ENCODE measurements at regions not wholly inside any gene's neighbourhood (a gene's known extent, or its start where the extent isn't known, plus 50 kb on each side); places are given as distances from the start of the nearest gene placed in this dataset.

DNA sequence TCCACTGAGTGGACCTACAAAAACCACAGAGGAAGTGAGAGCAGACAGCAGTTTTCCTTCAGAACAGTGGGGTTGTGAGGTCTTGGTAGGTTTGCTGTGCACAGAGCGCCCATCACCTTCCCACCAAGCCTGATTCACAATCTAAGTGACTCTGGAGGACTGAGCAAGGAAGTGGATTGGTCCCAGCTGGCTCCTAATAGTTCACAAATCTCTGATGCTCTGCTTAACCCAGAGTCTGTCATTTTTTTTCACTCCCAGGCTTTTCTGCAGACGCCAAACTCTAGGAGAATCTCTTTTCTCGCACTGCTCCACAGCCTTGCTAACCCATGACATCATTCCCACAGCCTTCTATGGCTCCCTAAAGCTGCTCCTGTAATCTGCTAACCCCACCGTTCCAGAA is 280.4 kb downstream of the C1D start:
- DNase-seq (ENCODE audit: low read depth, low spot score) = no peak
- Histone ChIP-seq H3K36me3 (ENCODE audit: control insufficient read depth in 2 of 2, extremely low read depth in 1 of 2, insufficient read depth in 2 of 2, low read length in 2 of 2) (no peaks in the 10 kb centered on the region), H3K27me3 (ENCODE audit: control insufficient read depth in 2 of 2, insufficient read depth in 2 of 2, low read length in 2 of 2) (no peaks in the 10 kb centered on the region), H3K9me3 (replicated peaks; ENCODE audit: control insufficient read depth, insufficient read depth, low read length) (no peaks in the 10 kb centered on the region), H4K20me1 (replicated peaks; ENCODE audit: control insufficient read depth, extremely low read depth, insufficient read depth, low read length) (no peaks in the 10 kb centered on the region), H3K4me2 (ENCODE audit: insufficient read depth, low read length) (no peak overlapping the region), H2AFZ (ENCODE audit: low read depth, low read length) (no peak overlapping the region), H3K4me3 (replicated peaks in 1 of 3; ENCODE audit: insufficient read depth in 1 of 3, low read depth in 1 of 3, low read length in 3 of 3) (no peak overlapping the region), H3K27ac (ENCODE audit: insufficient read depth, low read depth, low read length) (no peak overlapping the region), H3K9me1 (replicated peaks; ENCODE audit: control insufficient read depth, extremely low read depth, insufficient read depth, low read length) (no peaks in the 10 kb centered on the region), H3K9ac (replicated peaks; ENCODE audit: extremely low read depth, insufficient read depth, low read length) (no peak overlapping the region), H3K4me1 (ENCODE audit: control insufficient read depth, extremely low read depth, insufficient read depth, low read length) (no peaks in the 10 kb centered on the region), H3K79me2 (ENCODE audit: control insufficient read depth, insufficient read depth, low read length) (no peaks in the 10 kb centered on the region)
- BruUV-seq (replicated peaks) = no TSS peak
- POLR2A ChIA-PET = no interaction called here
- CTCF ChIA-PET = interaction anchor here (1.1 to 1.8 kb wide), 3 partner anchors 8 to 21 kb away, joined by 4 to 6 read pairs (median 4); no protein-coding TSS in a partner anchor
- dilution Hi-C loops (cut with MboI; ENCODE audit: extremely low pct_ligation_motif_present, low sequenced_read_pairs) = no loop called here
- intact Hi-C loops (cut with micrococcal nuclease) = no loop called here
- no peak for FAIRE-seq
- TF ChIP-seq GATA2 (IDR thresholded peaks at IDR 0.05; ENCODE audit: insufficient read depth, insufficient read length, low read depth, low read length) (no peak), POLR2A (IDR thresholded peaks at IDR 0.05; ENCODE audit: low read depth, low read length) (no peak), JUN (IDR thresholded peaks at IDR 0.05; ENCODE audit: borderline replicate concordance, insufficient read depth, insufficient read length, low read depth) (no peak), FOS (IDR thresholded peaks at IDR 0.05; ENCODE audit: borderline replicate concordance, insufficient read depth, low read length) (no peak)
- TF ChIP-seq, protein P1, sequence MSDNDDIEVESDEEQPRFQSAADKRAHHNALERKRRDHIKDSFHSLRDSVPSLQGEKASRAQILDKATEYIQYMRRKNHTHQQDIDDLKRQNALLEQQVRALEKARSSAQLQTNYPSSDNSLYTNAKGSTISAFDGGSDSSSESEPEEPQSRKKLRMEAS (IDR thresholded peaks at IDR 0.05; ENCODE audit: insufficient read depth, insufficient read length) = no peak

GRCh38 chr2:67783026-67783425 is 279.8 kb downstream of the C1D start:
- BruUV-seq (replicated peaks) = no TSS peak
- CTCF ChIA-PET = interaction anchor here (1.8 kb wide), 1 partner anchor 22 kb away, joined by 6 read pairs; no protein-coding TSS in a partner anchor
- no peaks in the 10 kb centered on the region for H3K27me3 ChIP-seq (ENCODE audit: control insufficient read depth in 2 of 2, insufficient read depth in 2 of 2, low read length in 2 of 2)

More at GRCh38 chr2:67783026-67783425, 279.8 kb downstream of the C1D start:
- Histone ChIP-seq H2AFZ (ENCODE audit: low read depth, low read length) (no peak overlapping the region), H3K79me2 (ENCODE audit: control insufficient read depth, insufficient read depth, low read length) (no peaks in the 10 kb centered on the region), H3K27ac (ENCODE audit: insufficient read depth, low read depth, low read length) (no peak overlapping the region), H3K4me1 (ENCODE audit: control insufficient read depth, extremely low read depth, insufficient read depth, low read length) (no peaks in the 10 kb centered on the region), H3K9me1 (replicated peaks; ENCODE audit: control insufficient read depth, extremely low read depth, insufficient read depth, low read length) (no peaks in the 10 kb centered on the region), H3K36me3 (ENCODE audit: control insufficient read depth in 2 of 2, extremely low read depth in 1 of 2, insufficient read depth in 2 of 2, low read length in 2 of 2) (no peaks in the 10 kb centered on the region), H3K9ac (replicated peaks; ENCODE audit: extremely low read depth, insufficient read depth, low read length) (no peak overlapping the region), H3K4me3 (replicated peaks in 1 of 3; ENCODE audit: insufficient read depth in 1 of 3, low read depth in 1 of 3, low read length in 3 of 3) (no peak overlapping the region), H3K9me3 (replicated peaks; ENCODE audit: control insufficient read depth, insufficient read depth, low read length) (no peaks in the 10 kb centered on the region), H3K4me2 (ENCODE audit: insufficient read depth, low read length) (no peak overlapping the region), H4K20me1 (replicated peaks; ENCODE audit: control insufficient read depth, extremely low read depth, insufficient read depth, low read length) (no peaks in the 10 kb centered on the region)
- intact Hi-C loops (cut with micrococcal nuclease) = no loop called here
- FAIRE-seq (no peak), DNase-seq (ENCODE audit: low read depth, low spot score) (no peak)
- TF ChIP-seq, protein P2, sequence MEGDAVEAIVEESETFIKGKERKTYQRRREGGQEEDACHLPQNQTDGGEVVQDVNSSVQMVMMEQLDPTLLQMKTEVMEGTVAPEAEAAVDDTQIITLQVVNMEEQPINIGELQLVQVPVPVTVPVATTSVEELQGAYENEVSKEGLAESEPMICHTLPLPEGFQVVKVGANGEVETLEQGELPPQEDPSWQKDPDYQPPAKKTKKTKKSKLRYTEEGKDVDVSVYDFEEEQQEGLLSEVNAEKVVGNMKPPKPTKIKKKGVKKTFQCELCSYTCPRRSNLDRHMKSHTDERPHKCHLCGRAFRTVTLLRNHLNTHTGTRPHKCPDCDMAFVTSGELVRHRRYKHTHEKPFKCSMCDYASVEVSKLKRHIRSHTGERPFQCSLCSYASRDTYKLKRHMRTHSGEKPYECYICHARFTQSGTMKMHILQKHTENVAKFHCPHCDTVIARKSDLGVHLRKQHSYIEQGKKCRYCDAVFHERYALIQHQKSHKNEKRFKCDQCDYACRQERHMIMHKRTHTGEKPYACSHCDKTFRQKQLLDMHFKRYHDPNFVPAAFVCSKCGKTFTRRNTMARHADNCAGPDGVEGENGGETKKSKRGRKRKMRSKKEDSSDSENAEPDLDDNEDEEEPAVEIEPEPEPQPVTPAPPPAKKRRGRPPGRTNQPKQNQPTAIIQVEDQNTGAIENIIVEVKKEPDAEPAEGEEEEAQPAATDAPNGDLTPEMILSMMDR (IDR thresholded peaks at IDR 0.05; ENCODE audit: extremely low read depth in 1 of 2, insufficient read depth in 1 of 2, low read depth in 1 of 2, low read length in 2 of 2) = no peak
- TF ChIP-seq POLR2AphosphoS5 (IDR thresholded peaks at IDR 0.05; ENCODE audit: insufficient read depth, low read depth, low read length) (no peak), MYC (IDR thresholded peaks at IDR 0.05; ENCODE audit: low read depth, low read length) (no peak), GATA2 (IDR thresholded peaks at IDR 0.05; ENCODE audit: insufficient read depth, insufficient read length, low read depth, low read length) (no peak)
- POLR2A ChIA-PET = no interaction called here
- dilution Hi-C loops (cut with MboI; ENCODE audit: extremely low pct_ligation_motif_present, low sequenced_read_pairs) = no loop called here
